SH-SY5Y (cell line): ENCODE measurements at regions not wholly inside any gene's neighbourhood (a gene's known extent, or its start where the extent isn't known, plus 50 kb on each side); places are given as distances from the start of the nearest gene placed in this dataset.

ENCODE experiments used
- GATA2 ChIP-seq: IDR thresholded peaks from 2 replicates; pipeline ENCODE4 v1.6.1; 2011; ENCODE audit warnings: mild to moderate bottlenecking, low read depth, low read length
- GATA3 ChIP-seq: IDR thresholded peaks from 2 replicates; pipeline ENCODE4 v1.6.1; 2011; ENCODE audit warnings: low read depth, mild to moderate bottlenecking, low read length, moderate library complexity

GRCh38 chr10:33588974-33589600, 254.6 kb upstream of the NRP1 start:
- no peak for TF ChIP-seq GATA3
- TF ChIP-seq GATA2 = no peak
